SK-N-SH (cell line): ENCODE measurements at regions not wholly inside any gene's neighbourhood (a gene's known extent, or its start where the extent isn't known, plus 50 kb on each side); places are given as distances from the start of the nearest gene placed in this dataset.

ENCODE experiments used
- CTCF ChIA-PET: fragments of 300-600, 350-600 bp; formaldehyde crosslinking; extraction: SDS; loops from one replicate; lab custom pipeline; 2021; lab: Yijun Ruan, JAX
- POLR2A ChIA-PET: fragments of 350-600 bp; sonication (Branson Sonifier 250); formaldehyde crosslinking; extraction: SDS; loops from one replicate; lab custom pipeline; 2020; ENCODE audit warnings: antibody characterized with exemption, inconsistent platforms; lab: Yijun Ruan, JAX
- DNase-seq: peaks from one replicate; pipeline ENCODE4 v3.0.0; 2012
- H2AFZ ChIP-seq: fragments of 200-600 bp; sonication (generic); 2 replicates; pipeline ENCODE4 v1.8.1; 2016; ENCODE audit warnings: antibody characterized with exemption, mild to moderate bottlenecking, low read depth
- H3F3A ChIP-seq: fragments of 200-600 bp; sonication (generic); replicated peaks from 2 replicates; pipeline ENCODE3; 2016; ENCODE audit warnings: antibody characterized with exemption, mild to moderate bottlenecking; ENCODE audit not compliant: insufficient read depth
- H3K27ac ChIP-seq, 2 experiments: fragments of 200-500 bp in 1 of 2; fragments of 200-600 bp in 1 of 2; sonication (Bioruptor generic) in 1 of 2; sonication (generic), shearing (Covaris generic) in 1 of 2; 2 replicates each; pipeline versions ENCODE4 v1.5.1 to v1.6.1; 2014 to 2016; ENCODE audit warnings: low read depth in 2 of 2, inconsistent platforms in 1 of 2, low read length in 1 of 2, mild to moderate bottlenecking in 1 of 2, mixed read lengths in 1 of 2
- H3K27me3 ChIP-seq: fragments of 200-600 bp; sonication (generic), shearing (Covaris generic); 2 replicates; pipeline ENCODE4 v1.6.1; 2016; ENCODE audit warnings: mixed run types; ENCODE audit not compliant: insufficient read depth
- H3K36me3 ChIP-seq, 2 experiments: fragments of 200-500 bp in 1 of 2; fragments of 200-600 bp in 1 of 2; sonication (Bioruptor generic) in 1 of 2; sonication (generic) in 1 of 2; replicated peaks in 1 of 2; 2 replicates each; pipeline versions ENCODE3 to v1.5.1; 2014 to 2016; ENCODE audit warnings: low read length in 1 of 2, mild to moderate bottlenecking in 1 of 2; ENCODE audit not compliant: insufficient read depth in 2 of 2, control insufficient read depth in 1 of 2
- H3K4me1 ChIP-seq, 2 experiments: fragments of 200-500 bp in 1 of 2; fragments of 200-600 bp in 1 of 2; sonication (Bioruptor generic) in 1 of 2; sonication (generic), shearing (Covaris generic) in 1 of 2; 2 replicates each; pipeline versions ENCODE4 v1.5.1 to v1.6.1; 2014 to 2016; ENCODE audit warnings: low read depth in 1 of 2, low read length in 1 of 2, mixed run types in 1 of 2; ENCODE audit not compliant: insufficient read depth in 2 of 2, control insufficient read depth in 1 of 2
- H3K4me2 ChIP-seq: fragments of 200-600 bp; sonication (generic), shearing (Covaris generic); 2 replicates; pipeline ENCODE4 v1.6.1; 2017; ENCODE audit warnings: mixed run types
- H3K4me3 ChIP-seq, 2 experiments: fragments of 200-500 bp in 1 of 2; fragments of 200-600 bp in 1 of 2; sonication (Bioruptor generic) in 1 of 2; sonication (generic), shearing (Covaris generic) in 1 of 2; 2 replicates each; pipeline versions ENCODE4 v1.5.1 to v1.8.1; 2014 to 2016; ENCODE audit warnings: low read depth in 2 of 2, inconsistent platforms in 1 of 2, low read length in 1 of 2, mild to moderate bottlenecking in 1 of 2, mixed read lengths in 1 of 2, moderate library complexity in 1 of 2
- H3K79me2 ChIP-seq: fragments of 200-600 bp; sonication (generic); 2 replicates; pipeline ENCODE4 v1.8.1; 2017; ENCODE audit warnings: mild to moderate bottlenecking; ENCODE audit not compliant: insufficient read depth
- H3K9ac ChIP-seq: fragments of 200-600 bp; sonication (generic); 2 replicates; pipeline ENCODE4 v1.6.1; 2017; ENCODE audit warnings: mixed run types
- H3K9me2 ChIP-seq: fragments of 200-600 bp; sonication (generic); 2 replicates; pipeline ENCODE4 v1.6.1; 2017; ENCODE audit warnings: mixed run types
- H3K9me3 ChIP-seq: fragments of 200-600 bp; sonication (generic); 2 replicates; pipeline ENCODE4 v1.6.1; 2017; ENCODE audit warnings: mixed run types, mild to moderate bottlenecking, moderate library complexity
- H4K20me1 ChIP-seq: fragments of 200-600 bp; sonication (generic); 2 replicates; pipeline ENCODE4 v1.6.1; 2017; ENCODE audit warnings: mild to moderate bottlenecking, mixed run types; ENCODE audit not compliant: insufficient read depth
- EZH2phosphoT487 ChIP-seq: fragments of 200-600 bp; sonication (generic); IDR thresholded peaks from 2 replicates; pipeline ENCODE4 v1.6.1; 2017; ENCODE audit warnings: low read depth, mixed run types, mild to moderate bottlenecking, antibody characterized with exemption, moderate library complexity, borderline replicate concordance
- FOSL2 ChIP-seq: IDR thresholded peaks from 2 replicates; pipeline ENCODE4 v1.4.0; 2012; ENCODE audit warnings: low read depth, mild to moderate bottlenecking, moderate library complexity, borderline replicate concordance
- FOXM1 ChIP-seq: IDR thresholded peaks from 2 replicates; pipeline ENCODE4 v1.4.0; 2012; ENCODE audit warnings: low read depth, mild to moderate bottlenecking
- GABPA ChIP-seq: IDR thresholded peaks from 2 replicates; pipeline ENCODE4 v1.4.0; 2012; ENCODE audit warnings: low read depth, mild to moderate bottlenecking
- MXI1 ChIP-seq: IDR thresholded peaks from 2 replicates; pipeline ENCODE4 v1.6.1; 2012; ENCODE audit warnings: mild to moderate bottlenecking, low read depth, low read length, improper control_type of control experiment
- NRF1 ChIP-seq: IDR thresholded peaks from 2 replicates; pipeline ENCODE4 v1.6.1; 2012; ENCODE audit warnings: low read depth, mild to moderate bottlenecking, low read length
- RAD21 ChIP-seq: IDR thresholded peaks from 2 replicates; pipeline ENCODE4 v1.6.1; 2012; ENCODE audit warnings: mild to moderate bottlenecking, low read length
- RFX5 ChIP-seq: IDR thresholded peaks from 2 replicates; pipeline ENCODE4 v1.6.1; 2012; ENCODE audit warnings: mild to moderate bottlenecking, improper control_type of control experiment, low read length
- RXRA ChIP-seq: IDR thresholded peaks from 2 replicates; pipeline ENCODE4 v1.4.0; 2012; ENCODE audit warnings: low read depth, mild to moderate bottlenecking, borderline replicate concordance
- USF2 ChIP-seq: fragments of 150-350 bp; IDR thresholded peaks from 2 replicates; pipeline ENCODE4 v1.6.1; 2017; ENCODE audit warnings: antibody characterized with exemption, low read length, low read depth, borderline replicate concordance
- ZBTB33 ChIP-seq: IDR thresholded peaks from 2 replicates; pipeline ENCODE4 v1.4.0; 2012; ENCODE audit warnings: low read depth, borderline replicate concordance
- WGBS: methylation state at CpG from one replicate; pipeline ENCODE4 v1.1.6; 2017; ENCODE audit warnings: low lambda C conversion rate; 5-methylcytosine and 5-hydroxymethylcytosine counted together
- TF ChIP-seq, protein P1 (sequence below): IDR thresholded peaks from 2 replicates; pipeline ENCODE4 v1.6.1; 2012; ENCODE audit warnings: mild to moderate bottlenecking, low read depth, low read length, moderate library complexity

DNA sequence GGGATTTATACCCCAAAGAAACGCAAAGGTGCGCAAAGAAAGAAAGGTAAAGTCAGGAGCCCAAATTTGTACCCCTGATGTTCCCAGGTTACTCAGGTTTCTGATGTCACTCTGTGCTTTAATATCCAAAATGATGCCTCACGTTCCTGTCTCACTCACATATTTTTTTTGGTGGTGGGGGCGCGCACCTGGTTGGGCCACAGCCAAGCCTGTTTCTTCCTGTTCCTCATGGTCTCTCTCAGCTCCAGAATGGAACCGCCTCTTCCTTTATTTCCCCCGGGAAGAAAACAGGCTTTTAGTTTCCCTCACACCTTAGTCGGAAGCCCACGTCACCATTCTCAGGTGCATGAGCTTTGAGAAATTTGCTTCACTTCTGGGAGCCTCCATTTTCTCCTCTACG is 118.3 kb upstream of the BOD1 start:
- H3K27me3 ChIP-seq: no peaks in the 10 kb centered on the region
- no peak overlapping the region for H3K9ac ChIP-seq
- no peaks in the 10 kb centered on the region for H3K9me3 ChIP-seq
- ChIA-PET POLR2A (interaction anchor here (1.1 to 1.8 kb wide), 2 partner anchors 14 to 153 kb away, joined by 3 to 5 read pairs; partner anchors contain the start of gene CPEB4), CTCF (interaction anchor here (2.1 kb wide), 1 partner anchor 11 kb away, joined by 5 read pairs; no protein-coding TSS in a partner anchor)
- H3F3A ChIP-seq: no peaks in the 10 kb centered on the region
- TF ChIP-seq FOSL2 (no peak), MXI1 (no peak), ZBTB33 (no peak)
- TF ChIP-seq, protein P1, sequence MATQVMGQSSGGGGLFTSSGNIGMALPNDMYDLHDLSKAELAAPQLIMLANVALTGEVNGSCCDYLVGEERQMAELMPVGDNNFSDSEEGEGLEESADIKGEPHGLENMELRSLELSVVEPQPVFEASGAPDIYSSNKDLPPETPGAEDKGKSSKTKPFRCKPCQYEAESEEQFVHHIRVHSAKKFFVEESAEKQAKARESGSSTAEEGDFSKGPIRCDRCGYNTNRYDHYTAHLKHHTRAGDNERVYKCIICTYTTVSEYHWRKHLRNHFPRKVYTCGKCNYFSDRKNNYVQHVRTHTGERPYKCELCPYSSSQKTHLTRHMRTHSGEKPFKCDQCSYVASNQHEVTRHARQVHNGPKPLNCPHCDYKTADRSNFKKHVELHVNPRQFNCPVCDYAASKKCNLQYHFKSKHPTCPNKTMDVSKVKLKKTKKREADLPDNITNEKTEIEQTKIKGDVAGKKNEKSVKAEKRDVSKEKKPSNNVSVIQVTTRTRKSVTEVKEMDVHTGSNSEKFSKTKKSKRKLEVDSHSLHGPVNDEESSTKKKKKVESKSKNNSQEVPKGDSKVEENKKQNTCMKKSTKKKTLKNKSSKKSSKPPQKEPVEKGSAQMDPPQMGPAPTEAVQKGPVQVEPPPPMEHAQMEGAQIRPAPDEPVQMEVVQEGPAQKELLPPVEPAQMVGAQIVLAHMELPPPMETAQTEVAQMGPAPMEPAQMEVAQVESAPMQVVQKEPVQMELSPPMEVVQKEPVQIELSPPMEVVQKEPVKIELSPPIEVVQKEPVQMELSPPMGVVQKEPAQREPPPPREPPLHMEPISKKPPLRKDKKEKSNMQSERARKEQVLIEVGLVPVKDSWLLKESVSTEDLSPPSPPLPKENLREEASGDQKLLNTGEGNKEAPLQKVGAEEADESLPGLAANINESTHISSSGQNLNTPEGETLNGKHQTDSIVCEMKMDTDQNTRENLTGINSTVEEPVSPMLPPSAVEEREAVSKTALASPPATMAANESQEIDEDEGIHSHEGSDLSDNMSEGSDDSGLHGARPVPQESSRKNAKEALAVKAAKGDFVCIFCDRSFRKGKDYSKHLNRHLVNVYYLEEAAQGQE: no peak
- no peaks in the 10 kb centered on the region for H3K36me3 ChIP-seq
- H3K9me2 ChIP-seq: no peaks in the 10 kb centered on the region
- H3K4me1 ChIP-seq: peaks cover 0 to 33% of the 10 kb centered on the region in 2 experiments; a peak in 1 of 4 replicates
- no peaks in the 10 kb centered on the region for H3K79me2 ChIP-seq
- no peak overlapping the region for H3K4me3 ChIP-seq
- 79% methylated on average over 10 of the region's 10 CpGs for WGBS
- no peaks in the 10 kb centered on the region for H4K20me1 ChIP-seq
- H3K27ac ChIP-seq: no peak overlapping the region
- H3K4me2 ChIP-seq: no peak overlapping the region
- no peak overlapping the region for H2AFZ ChIP-seq
- DNase-seq: no peak

GRCh38 chr5:173735184-173735583 is 118.7 kb upstream of the BOD1 start:
- H4K20me1 ChIP-seq: no peaks in the 10 kb centered on the region
- no peak overlapping the region for H3K4me3 ChIP-seq
- H3K27me3 ChIP-seq: no peaks in the 10 kb centered on the region
- TF ChIP-seq RAD21 (no peak), GABPA (no peak), USF2 (no peak), RFX5 (no peak), EZH2phosphoT487 (no peak), ZBTB33 (no peak), FOSL2 (no peak), RXRA (no peak), FOXM1 (no peak), NRF1 (no peak)
- WGBS: 84% methylated on average over 10 of the region's 11 CpGs
- ChIA-PET CTCF (interaction anchor here (2.1 kb wide), 1 partner anchor 10 kb away, joined by 5 read pairs; no protein-coding TSS in a partner anchor), POLR2A (interaction anchor here (1.1 to 1.8 kb wide), 2 partner anchors 15 to 153 kb away, joined by 3 to 5 read pairs; partner anchors contain the start of gene CPEB4)
- H3K4me2 ChIP-seq: no peak overlapping the region
- H3K9ac ChIP-seq: no peak overlapping the region
- no peaks in the 10 kb centered on the region for H3F3A ChIP-seq
- peaks cover 0 to 28% of the 10 kb centered on the region in 2 experiments; a peak in 1 of 4 replicates for H3K4me1 ChIP-seq
- H3K9me3 ChIP-seq: no peaks in the 10 kb centered on the region
- DNase-seq: no peak
- H3K27ac ChIP-seq: no peak overlapping the region
- H3K79me2 ChIP-seq: no peaks in the 10 kb centered on the region
- H3K36me3 ChIP-seq: no peaks in the 10 kb centered on the region
- no peak overlapping the region for H2AFZ ChIP-seq
- H3K9me2 ChIP-seq: no peaks in the 10 kb centered on the region
